ENCODE measurements at regions not wholly inside any gene's neighbourhood (a gene's known extent, or its start where the extent isn't known, plus 50 kb on each side); places are given as distances from the start of the nearest gene placed in this dataset.

- Histone ChIP-seq H3K4me3 (no peak overlapping the region), H3K27ac (peak overlapping the region in 1 of 12 donors; percentile 27), H3K36me3 (no peaks in the 10 kb centered on the region), H3K9me3 (peaks cover 0 to 26% (median 10%) of the 10 kb centered on the region in 12 donors), H3K4me1 (peaks cover 0 to 8% (median 0%) of the 10 kb centered on the region in 12 donors), H3K27me3 (peaks cover 0 to 17% (median 0%) of the 10 kb centered on the region in 9 donors)
- intact Hi-C loops (cut with DNase I): no loop called here
- TF ChIP-seq CTCF (IDR thresholded peaks at IDR 0.05) (no peak), POLR2A (IDR thresholded peaks at IDR 0.05) (no peak)
- no peak for ATAC-seq
- no peak for DNase-seq
- 67 to 86% (median 70%) methylated on average over 9 to 10 of the region's 10 CpGs for WGBS, 4 donors
Observed at GRCh38 chr7:157472311-157473050, 135.7 kb downstream of the DNAJB6 start.

- Histone ChIP-seq H3K4me3 (no peak overlapping the region), H3K9me3 (peaks cover 0 to 26% (median 10%) of the 10 kb centered on the region in 12 donors), H3K36me3 (no peaks in the 10 kb centered on the region), H3K27me3 (peaks cover 0 to 10% (median 0%) of the 10 kb centered on the region in 9 donors), H3K4me1 (peaks cover 0 to 8% (median 0%) of the 10 kb centered on the region in 12 donors), H3K27ac (no peak overlapping the region)
- ATAC-seq (no peak), DNase-seq (no peak)
- intact Hi-C loops (cut with DNase I): no loop called here
- TF ChIP-seq POLR2A (IDR thresholded peaks at IDR 0.05): no peak
- TF ChIP-seq CTCF (IDR thresholded peaks at IDR 0.05): no peak
- WGBS, 4 donors: 73 to 80% (median 76%) methylated on average over 4 of the region's 4 CpGs
Observed at GRCh38 chr7:157473051-157473569, 136.3 kb downstream of the DNAJB6 start.

- 38 to 51% (median 41%) methylated on average over 12 of the region's 12 CpGs for WGBS, 4 donors
- H3K36me3 ChIP-seq: no peaks in the 10 kb centered on the region
- no peak overlapping the region for H3K27ac ChIP-seq
- H3K27me3 ChIP-seq: no peaks in the 10 kb centered on the region
- ATAC-seq (no peak), DNase-seq (peak in 1 of 5 donors; percentile 14)
- no peak overlapping the region for H3K4me3 ChIP-seq
- TF ChIP-seq POLR2A (IDR thresholded peaks at IDR 0.05) (no peak), CTCF (IDR thresholded peaks at IDR 0.05) (peak in 6 of 12 donors; percentile 9 to 32 (median 20))
- intact Hi-C loops (cut with DNase I): no loop called here
- H3K9me3 ChIP-seq: peaks cover 0 to 26% (median 10%) of the 10 kb centered on the region in 12 donors
- H3K4me1 ChIP-seq: peaks cover 0 to 8% (median 0%) of the 10 kb centered on the region in 12 donors
Observed at GRCh38 chr7:157474685-157475084, 137.9 kb downstream of the DNAJB6 start.

- DNase-seq (no peak), ATAC-seq (no peak)
- Histone ChIP-seq H3K27ac (no peak overlapping the region), H3K36me3 (no peaks in the 10 kb centered on the region), H3K4me3 (no peak overlapping the region), H3K27me3 (no peaks in the 10 kb centered on the region), H3K4me1 (peaks cover 0 to 8% (median 0%) of the 10 kb centered on the region in 12 donors), H3K9me3 (peaks cover 0 to 26% (median 10%) of the 10 kb centered on the region in 12 donors)
- 70 to 74% (median 73%) methylated on average over 6 of the region's 6 CpGs for WGBS, 4 donors
- intact Hi-C loops (cut with DNase I): no loop called here
- TF ChIP-seq CTCF (IDR thresholded peaks at IDR 0.05): no peak
- TF ChIP-seq POLR2A (IDR thresholded peaks at IDR 0.05): no peak
Observed at GRCh38 chr7:157475095-157475494, 138.3 kb downstream of the DNAJB6 start.

All from heart left ventricle (tissue), 16 donors.